ENCODE measurements at regions not wholly inside any gene's neighbourhood (a gene's known extent, or its start where the extent isn't known, plus 50 kb on each side); places are given as distances from the start of the nearest gene placed in this dataset.

- no peak for DNase-seq (ENCODE audit: extremely low read depth, low read depth)
- no peak overlapping the region for H3K4me3 ChIP-seq (replicated peaks; ENCODE audit: low read depth, low read length)
- TF ChIP-seq CTCF (IDR thresholded peaks at IDR 0.05; ENCODE audit: low read depth, low read length, missing control alignments): no peak
These were observed 434.5 kb upstream of the B3GAT1 start for GRCh38 chr11:134846328-134847082.

GRCh38 chr11:134845474-134846327, 433.7 kb upstream of the B3GAT1 start:
- H3K4me3 ChIP-seq (replicated peaks; ENCODE audit: low read depth, low read length): no peak overlapping the region
- TF ChIP-seq CTCF (IDR thresholded peaks at IDR 0.05; ENCODE audit: low read depth, low read length, missing control alignments): no peak
- no peak for DNase-seq (ENCODE audit: extremely low read depth, low read depth)

GRCh38 chr11:134844838-134845237, 432.8 kb upstream of the B3GAT1 start:
- DNase-seq (ENCODE audit: extremely low read depth, low read depth): no peak
- TF ChIP-seq CTCF (IDR thresholded peaks at IDR 0.05; ENCODE audit: low read depth, low read length, missing control alignments): no peak
- no peak overlapping the region for H3K4me3 ChIP-seq (replicated peaks; ENCODE audit: low read depth, low read length)

- no peak overlapping the region for H3K4me3 ChIP-seq (replicated peaks; ENCODE audit: low read depth, low read length)
- no peak for TF ChIP-seq CTCF (IDR thresholded peaks at IDR 0.05; ENCODE audit: low read depth, low read length, missing control alignments)
- no peak for DNase-seq (ENCODE audit: extremely low read depth, low read depth)
These were observed 431.7 kb upstream of the B3GAT1 start for GRCh38 chr11:134843735-134844134.

- H3K4me3 ChIP-seq (replicated peaks; ENCODE audit: low read depth, low read length): no peak overlapping the region
- no peak for DNase-seq (ENCODE audit: extremely low read depth, low read depth)
- no peak for TF ChIP-seq CTCF (IDR thresholded peaks at IDR 0.05; ENCODE audit: low read depth, low read length, missing control alignments)
These were observed 431.0 kb upstream of the B3GAT1 start for GRCh38 chr11:134843020-134843419.

GRCh38 chr11:134841972-134842371, 429.9 kb upstream of the B3GAT1 start:
- TF ChIP-seq CTCF (IDR thresholded peaks at IDR 0.05; ENCODE audit: low read depth, low read length, missing control alignments): no peak
- DNase-seq (ENCODE audit: extremely low read depth, low read depth): no peak
- no peak overlapping the region for H3K4me3 ChIP-seq (replicated peaks; ENCODE audit: low read depth, low read length)

Data from HFF-Myc (cell line).